Right atrium auricular region (tissue), 2 donors: ENCODE measurements at regions not wholly inside any gene's neighbourhood (a gene's known extent, or its start where the extent isn't known, plus 50 kb on each side); places are given as distances from the start of the nearest gene placed in this dataset.

ENCODE experiments used
- DNase-seq: peaks from one replicate; pipeline ENCODE4 v3.0.0-alpha.2; 2019; ENCODE audit warnings: low spot score
- H3K27ac ChIP-seq, 2 donors: fragments of 200-600 bp; sonication (generic); 1 replicate in 1 of 2; 2 replicates in 1 of 2; pipeline ENCODE4 v1.5.1; 2016 to 2019
- H3K27me3 ChIP-seq, 2 donors: fragments of 200-600 bp; sonication (generic); one replicate each; pipeline versions ENCODE4 v1.5.1 to v1.6.0; 2017 to 2019
- H3K36me3 ChIP-seq: fragments of 200-600 bp; sonication (generic); one replicate; pipeline ENCODE4 v1.5.1; 2016
- H3K4me1 ChIP-seq, 2 donors: fragments of 200-600 bp; sonication (generic); one replicate each; pipeline versions ENCODE4 v1.5.1 to v1.6.0; 2017 to 2019
- H3K4me3 ChIP-seq, 2 donors: fragments of 200-600 bp; sonication (generic); 1 replicate in 1 of 2; 2 replicates in 1 of 2; pipeline ENCODE4 v1.5.1; 2017 to 2019; ENCODE audit warnings: mild to moderate bottlenecking in 1 of 2, moderate library complexity in 1 of 2
- H3K9me3 ChIP-seq, 2 donors: fragments of 200-600 bp; sonication (generic); one replicate each; pipeline ENCODE4 v1.5.1; 2019
- CTCF ChIP-seq, 2 donors: fragments of 200-600 bp; sonication (generic); IDR thresholded peaks; one replicate each; pipeline ENCODE4 v1.5.1; 2019; ENCODE audit warnings: antibody characterized with exemption in 2 of 2

GRCh38 chr1:208837242-208837641, 593.1 kb upstream of the PLXNA2 start:
- no peaks in the 10 kb centered on the region for H3K9me3 ChIP-seq
- TF ChIP-seq CTCF (IDR thresholded peaks at IDR 0.05), result no peak
- no peaks in the 10 kb centered on the region for H3K27me3 ChIP-seq
- H3K4me3 ChIP-seq, result no peak overlapping the region
- no peak overlapping the region for H3K27ac ChIP-seq
- no peak for DNase-seq
- no peaks in the 10 kb centered on the region for H3K36me3 ChIP-seq
- no peaks in the 10 kb centered on the region for H3K4me1 ChIP-seq

GRCh38 chr1:208841436-208841835, 597.3 kb upstream of the PLXNA2 start:
- H3K27ac ChIP-seq, result no peak overlapping the region
- no peaks in the 10 kb centered on the region for H3K9me3 ChIP-seq
- H3K27me3 ChIP-seq, result no peaks in the 10 kb centered on the region
- TF ChIP-seq CTCF (IDR thresholded peaks at IDR 0.05), result no peak
- H3K36me3 ChIP-seq, result no peaks in the 10 kb centered on the region
- DNase-seq, result no peak
- H3K4me3 ChIP-seq, result no peak overlapping the region
- no peaks in the 10 kb centered on the region for H3K4me1 ChIP-seq

- TF ChIP-seq CTCF (IDR thresholded peaks at IDR 0.05), result no peak
- H3K27ac ChIP-seq, result no peak overlapping the region
- H3K4me3 ChIP-seq, result no peak overlapping the region
- DNase-seq, result no peak
- no peaks in the 10 kb centered on the region for H3K36me3 ChIP-seq
- H3K4me1 ChIP-seq, result no peaks in the 10 kb centered on the region
- no peaks in the 10 kb centered on the region for H3K9me3 ChIP-seq
- H3K27me3 ChIP-seq, result no peaks in the 10 kb centered on the region
Measured at GRCh38 chr1:208842451-208842850, 598.3 kb upstream of the PLXNA2 start.

- no peak for DNase-seq
- Histone ChIP-seq H3K27ac (no peak overlapping the region), H3K27me3 (no peaks in the 10 kb centered on the region), H3K36me3 (no peaks in the 10 kb centered on the region), H3K4me1 (no peaks in the 10 kb centered on the region), H3K4me3 (no peak overlapping the region), H3K9me3 (no peaks in the 10 kb centered on the region)
- no peak for TF ChIP-seq CTCF (IDR thresholded peaks at IDR 0.05)
Measured at GRCh38 chr1:208844158-208844557, 600.0 kb upstream of the PLXNA2 start.

- no peak overlapping the region for H3K4me3 ChIP-seq
- no peak for TF ChIP-seq CTCF (IDR thresholded peaks at IDR 0.05)
- H3K4me1 ChIP-seq, result no peaks in the 10 kb centered on the region
- DNase-seq, result no peak
- no peaks in the 10 kb centered on the region for H3K9me3 ChIP-seq
- no peaks in the 10 kb centered on the region for H3K36me3 ChIP-seq
- no peaks in the 10 kb centered on the region for H3K27me3 ChIP-seq
- no peak overlapping the region for H3K27ac ChIP-seq
Measured at GRCh38 chr1:208848854-208849253, 604.7 kb upstream of the PLXNA2 start.

- Histone ChIP-seq H3K27ac (no peak overlapping the region), H3K4me3 (no peak overlapping the region), H3K9me3 (no peaks in the 10 kb centered on the region), H3K36me3 (no peaks in the 10 kb centered on the region), H3K4me1 (no peaks in the 10 kb centered on the region), H3K27me3 (no peaks in the 10 kb centered on the region)
- TF ChIP-seq CTCF (IDR thresholded peaks at IDR 0.05), result no peak
- no peak for DNase-seq
Measured at GRCh38 chr1:208850442-208850841, 606.3 kb upstream of the PLXNA2 start.
